Thoracic aorta (tissue), 2 donors: ENCODE measurements at regions not wholly inside any gene's neighbourhood (a gene's known extent, or its start where the extent isn't known, plus 50 kb on each side); places are given as distances from the start of the nearest gene placed in this dataset.

Experiments
- ATAC-seq: fragments of 150-250 bp; one replicate; pipeline ENCODE4 v1.8.0; 2017; ENCODE audit warnings: low read depth; ENCODE audit not compliant: insufficient number of reproducible peaks, low FRiP score
- DNase-seq: peaks from one replicate; pipeline ENCODE4 v3.0.0-alpha.2; 2020; ENCODE audit warnings: low spot score
- H3K27ac ChIP-seq, 2 donors: fragments of 200-600 bp; sonication (generic); 1 replicate in 1 of 2; 2 replicates in 1 of 2; pipeline ENCODE4 v1.5.1; 2016; ENCODE audit warnings: mild to moderate bottlenecking in 2 of 2, moderate library complexity in 2 of 2
- H3K27me3 ChIP-seq: fragments of 200-600 bp; sonication (generic); replicated peaks from 2 replicates; pipeline ENCODE4 v1.6.0; 2016; ENCODE audit warnings: mild to moderate bottlenecking; ENCODE audit not compliant: insufficient read depth
- H3K36me3 ChIP-seq: fragments of 200-600 bp; sonication (generic); one replicate; pipeline ENCODE4 v1.5.1; 2016
- H3K4me1 ChIP-seq, 2 donors: fragments of 200-600 bp; sonication (generic); 1 replicate in 1 of 2; 2 replicates in 1 of 2; pipeline versions ENCODE4 v1.5.1 to v1.6.0; 2016; ENCODE audit warnings: low read depth in 2 of 2, mild to moderate bottlenecking in 1 of 2; ENCODE audit not compliant: control insufficient read depth in 1 of 2
- H3K4me3 ChIP-seq: fragments of 200-600 bp; sonication (generic); 2 replicates; pipeline ENCODE4 v1.5.1; 2016; ENCODE audit warnings: mild to moderate bottlenecking
- H3K9me3 ChIP-seq: fragments of 200-600 bp; sonication (generic); 2 replicates; pipeline ENCODE4 v1.5.1; 2016
- TF ChIP-seq, protein P1 (sequence below): fragments of 200-600 bp; sonication (generic); IDR thresholded peaks from one replicate; pipeline ENCODE4 v1.5.1; 2019; ENCODE audit warnings: antibody characterized with exemption

DNA sequence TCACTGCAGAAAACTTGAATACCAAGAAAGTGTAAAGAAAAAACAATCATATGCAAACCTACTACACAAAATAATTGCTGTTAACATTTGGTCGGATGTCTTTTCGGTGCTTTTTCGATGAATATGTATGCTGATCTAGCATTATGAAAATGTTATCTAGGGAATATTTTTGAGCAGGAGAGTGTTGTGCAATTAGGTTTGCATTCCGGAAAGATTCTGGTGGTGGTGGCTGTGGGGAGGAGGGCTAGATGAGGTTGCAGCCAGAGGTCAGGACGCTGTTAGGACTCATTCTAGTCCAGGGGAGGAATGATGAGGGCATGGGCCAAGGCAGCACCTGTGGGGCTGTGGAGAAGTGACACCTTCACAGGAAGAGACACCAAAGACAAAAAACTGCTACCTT lies 258.0 kb upstream of the ASIC2 start:
- DNase-seq, result no peak
- Histone ChIP-seq H3K36me3 (no peaks in the 10 kb centered on the region), H3K4me1 (no peaks in the 10 kb centered on the region), H3K27ac (no peak overlapping the region), H3K27me3 (no peaks in the 10 kb centered on the region), H3K4me3 (no peak overlapping the region), H3K9me3 (no peaks in the 10 kb centered on the region)
- ATAC-seq, result no peak
- TF ChIP-seq, protein P1, sequence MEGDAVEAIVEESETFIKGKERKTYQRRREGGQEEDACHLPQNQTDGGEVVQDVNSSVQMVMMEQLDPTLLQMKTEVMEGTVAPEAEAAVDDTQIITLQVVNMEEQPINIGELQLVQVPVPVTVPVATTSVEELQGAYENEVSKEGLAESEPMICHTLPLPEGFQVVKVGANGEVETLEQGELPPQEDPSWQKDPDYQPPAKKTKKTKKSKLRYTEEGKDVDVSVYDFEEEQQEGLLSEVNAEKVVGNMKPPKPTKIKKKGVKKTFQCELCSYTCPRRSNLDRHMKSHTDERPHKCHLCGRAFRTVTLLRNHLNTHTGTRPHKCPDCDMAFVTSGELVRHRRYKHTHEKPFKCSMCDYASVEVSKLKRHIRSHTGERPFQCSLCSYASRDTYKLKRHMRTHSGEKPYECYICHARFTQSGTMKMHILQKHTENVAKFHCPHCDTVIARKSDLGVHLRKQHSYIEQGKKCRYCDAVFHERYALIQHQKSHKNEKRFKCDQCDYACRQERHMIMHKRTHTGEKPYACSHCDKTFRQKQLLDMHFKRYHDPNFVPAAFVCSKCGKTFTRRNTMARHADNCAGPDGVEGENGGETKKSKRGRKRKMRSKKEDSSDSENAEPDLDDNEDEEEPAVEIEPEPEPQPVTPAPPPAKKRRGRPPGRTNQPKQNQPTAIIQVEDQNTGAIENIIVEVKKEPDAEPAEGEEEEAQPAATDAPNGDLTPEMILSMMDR, result no peak

DNA sequence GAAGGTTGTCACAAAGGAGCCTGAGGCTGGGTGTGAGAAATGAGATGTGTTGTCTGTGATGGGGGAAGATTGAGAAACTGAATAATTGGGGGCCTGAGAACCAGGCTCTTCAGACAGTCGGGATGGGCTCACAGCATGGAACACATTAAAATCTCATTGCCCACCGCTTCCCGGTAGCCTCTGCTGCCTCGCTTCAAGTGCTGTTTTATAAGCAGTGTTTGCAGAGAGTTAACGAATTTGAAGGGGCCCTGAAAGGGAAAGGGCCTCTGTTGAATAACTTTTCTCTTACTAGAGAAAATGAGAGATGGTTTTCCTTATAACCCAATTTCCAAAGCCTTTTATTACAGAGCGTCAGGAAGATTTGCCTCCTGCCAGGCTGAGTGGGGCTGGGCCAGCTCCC lies 258.8 kb upstream of the ASIC2 start:
- Histone ChIP-seq H3K27me3 (no peaks in the 10 kb centered on the region), H3K27ac (no peak overlapping the region), H3K4me1 (no peaks in the 10 kb centered on the region), H3K36me3 (no peaks in the 10 kb centered on the region), H3K4me3 (no peak overlapping the region), H3K9me3 (no peaks in the 10 kb centered on the region)
- ATAC-seq (no peak), DNase-seq (no peak)
- TF ChIP-seq, protein P1, result no peak

DNA sequence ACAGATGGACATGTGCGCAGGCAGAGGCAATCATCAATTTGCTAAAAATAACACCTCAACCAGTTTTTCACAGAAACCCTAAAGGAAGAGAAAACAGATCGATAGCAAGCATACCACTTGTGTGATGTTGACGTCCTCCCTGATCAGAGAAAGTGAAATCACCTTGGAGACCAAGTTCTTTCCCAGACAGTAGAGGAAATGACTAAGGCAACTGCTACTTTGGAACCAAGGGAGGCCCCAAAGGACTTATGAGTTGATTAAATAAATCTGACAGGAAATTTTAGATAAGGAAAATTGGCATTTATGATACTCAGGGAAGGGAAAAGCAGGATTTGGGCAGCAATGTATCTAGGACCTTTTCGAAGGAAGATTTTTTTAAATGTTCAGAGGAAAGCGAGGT lies 267.1 kb upstream of the ASIC2 start:
- H3K27ac ChIP-seq, result peak overlapping the region in 1 of 2 donors; percentile 42
- no peaks in the 10 kb centered on the region for H3K27me3 ChIP-seq
- peaks cover 3 to 14% of the 10 kb centered on the region in 2 donors for H3K4me1 ChIP-seq
- no peak for DNase-seq
- H3K36me3 ChIP-seq, result no peaks in the 10 kb centered on the region
- ATAC-seq, result no peak
- TF ChIP-seq, protein P1, result no peak
- no peak overlapping the region for H3K4me3 ChIP-seq
- peaks cover 5% of the 10 kb centered on the region for H3K9me3 ChIP-seq

DNA sequence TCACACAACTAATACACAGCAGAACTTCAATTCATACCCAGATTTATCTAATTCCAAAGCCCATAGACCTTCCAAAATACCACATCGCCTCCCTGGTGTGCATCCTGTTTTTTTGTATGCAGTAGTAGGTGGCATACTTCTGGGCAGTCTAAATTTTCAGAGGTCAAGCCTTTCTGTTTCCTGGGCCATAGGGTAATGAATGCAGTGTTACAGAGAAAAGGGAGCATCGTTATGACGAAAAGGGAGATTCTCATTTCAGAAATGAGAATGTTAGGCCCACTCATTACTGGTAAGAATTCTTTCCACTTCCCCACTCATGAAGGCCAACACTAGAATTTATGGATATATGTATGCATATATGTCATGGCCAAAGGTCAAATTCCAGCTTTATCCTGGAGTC lies 267.8 kb upstream of the ASIC2 start:
- TF ChIP-seq, protein P1, result no peak
- Histone ChIP-seq H3K27ac (no peak overlapping the region), H3K4me1 (peaks cover 3 to 14% of the 10 kb centered on the region in 2 donors), H3K4me3 (no peak overlapping the region), H3K36me3 (no peaks in the 10 kb centered on the region), H3K9me3 (peaks cover 5% of the 10 kb centered on the region), H3K27me3 (no peaks in the 10 kb centered on the region)
- ATAC-seq, result no peak
- DNase-seq, result no peak

DNA sequence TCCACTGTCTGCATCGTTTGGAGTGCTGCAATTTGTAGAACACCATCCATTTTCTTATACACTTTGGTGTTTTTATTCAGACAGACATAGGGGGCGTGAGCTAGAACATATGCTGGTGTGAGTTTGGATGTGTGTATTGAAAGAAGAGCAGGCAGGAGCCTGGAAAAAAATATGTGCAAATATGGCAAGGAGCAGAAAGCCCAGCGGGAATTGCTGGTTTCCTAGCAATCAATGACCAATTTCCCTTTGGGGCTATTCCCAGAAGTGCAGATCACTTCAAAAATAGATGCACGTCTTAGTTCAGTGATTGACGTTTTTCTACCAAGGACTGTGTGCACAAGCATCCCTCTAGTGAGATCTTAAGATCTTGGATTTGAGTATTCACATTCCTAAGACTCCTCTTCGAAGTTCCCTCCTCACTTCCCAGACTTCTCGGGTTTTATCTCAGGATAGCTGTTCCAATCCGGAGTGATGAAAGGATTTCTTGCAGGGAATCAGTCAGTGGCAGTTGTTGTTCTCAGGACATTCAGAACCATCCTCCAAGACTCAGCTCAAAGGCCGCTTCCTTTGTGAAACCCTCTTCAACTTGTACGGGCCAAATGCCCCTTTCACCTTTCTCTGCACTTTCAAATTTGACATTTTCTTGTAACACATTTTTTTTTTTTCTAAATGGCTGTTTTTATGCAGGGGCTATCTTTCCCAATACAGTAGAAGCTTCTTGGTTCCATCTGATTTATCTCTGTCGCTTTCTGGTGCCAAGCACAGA lies 268.7 kb upstream of the ASIC2 start:
- TF ChIP-seq, protein P1, result no peak
- H3K4me1 ChIP-seq, result peaks cover 3 to 14% of the 10 kb centered on the region in 2 donors
- no peak overlapping the region for H3K4me3 ChIP-seq
- no peaks in the 10 kb centered on the region for H3K36me3 ChIP-seq
- peaks cover 5% of the 10 kb centered on the region for H3K9me3 ChIP-seq
- no peak for DNase-seq
- no peak for ATAC-seq
- H3K27ac ChIP-seq, result no peak overlapping the region
- no peaks in the 10 kb centered on the region for H3K27me3 ChIP-seq
